HG03039 (cell line): ENCODE measurements at regions not wholly inside any gene's neighbourhood (a gene's known extent, or its start where the extent isn't known, plus 50 kb on each side); places are given as distances from the start of the nearest gene placed in this dataset.
"Not testable (repeated sequence)": the region's sequence is repeated elsewhere in the genome, so short reads cannot be mapped to it uniquely, and the experiment has no call there.

Source experiments
- ATAC-seq: cut with Tn5 transposase; IDR thresholded peaks from one replicate; pipeline ENCODE4 v1.9.1; 2021; ENCODE audit warnings: mild to moderate bottlenecking, moderate library complexity; ENCODE audit not compliant: unreplicated experiment

DNA sequence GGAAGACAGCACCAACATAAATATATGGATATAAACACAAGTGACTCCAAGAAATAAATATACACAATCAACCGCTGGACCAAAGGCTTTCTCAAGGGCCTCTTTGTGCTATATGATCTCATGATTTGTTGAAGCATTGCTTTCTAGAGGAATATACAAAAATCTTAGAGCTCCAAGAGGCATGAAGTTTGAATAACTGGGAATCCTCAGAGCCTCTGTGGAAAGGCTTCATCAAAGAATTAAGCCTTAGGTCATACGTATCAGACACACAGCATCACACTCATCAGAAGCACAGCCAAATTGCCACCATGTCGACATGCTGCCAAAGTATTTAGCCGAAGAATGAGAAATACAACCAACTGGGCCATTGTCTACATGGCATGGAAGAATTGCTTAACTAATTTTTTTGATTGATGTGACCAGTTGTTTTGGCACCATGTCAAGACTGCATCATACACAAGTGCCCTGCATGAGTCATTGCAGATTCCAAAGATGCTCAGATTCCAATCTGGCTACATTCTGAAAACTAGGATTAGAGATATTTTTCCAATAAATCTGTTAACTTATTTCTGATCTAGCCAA, 860.6 kb upstream of the ZEB2 start:
- no peak for ATAC-seq

DNA sequence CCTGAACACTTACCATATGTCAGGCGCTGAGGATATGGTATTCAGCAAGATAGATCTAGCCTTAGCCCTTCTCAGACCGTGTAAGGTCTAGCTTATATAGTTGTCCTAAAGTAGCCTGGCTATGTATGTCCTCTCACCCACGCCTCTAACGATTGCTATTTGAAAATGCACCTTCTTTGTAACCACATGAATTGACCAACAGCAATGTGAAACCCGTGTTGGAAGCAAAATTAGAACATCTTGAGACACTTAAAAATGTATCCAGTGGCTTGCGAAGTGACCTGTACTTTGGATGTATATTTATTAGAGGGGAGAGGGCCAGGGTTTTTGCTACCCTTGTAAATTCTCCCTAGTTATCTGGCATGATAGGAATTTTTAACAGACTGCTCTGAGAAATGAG, 860.0 kb upstream of the ZEB2 start:
- no peak for ATAC-seq

DNA sequence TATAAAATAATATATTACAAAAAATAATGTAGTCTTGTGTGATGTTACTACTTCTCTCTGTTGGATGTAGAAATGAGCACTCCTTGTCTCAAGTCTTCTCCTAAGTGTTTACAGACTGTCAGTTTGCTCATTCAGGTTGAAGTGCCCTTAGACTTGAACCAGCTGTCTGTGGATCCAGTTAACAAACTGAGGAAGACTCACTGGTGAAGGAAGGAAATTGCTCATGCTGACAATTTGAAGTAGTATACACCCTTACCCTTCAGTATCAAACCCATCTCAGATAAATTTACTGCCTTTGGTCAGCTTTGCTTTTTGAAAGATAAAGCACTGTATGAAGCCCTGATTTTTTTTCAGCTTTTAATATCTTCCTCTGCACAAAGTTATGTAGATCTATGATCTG, 854.2 kb upstream of the ZEB2 start:
- no peak for ATAC-seq

GRCh38 chr2:145367334-145367733, 847.4 kb upstream of the ZEB2 start:
- not testable (repeated sequence) for ATAC-seq

DNA sequence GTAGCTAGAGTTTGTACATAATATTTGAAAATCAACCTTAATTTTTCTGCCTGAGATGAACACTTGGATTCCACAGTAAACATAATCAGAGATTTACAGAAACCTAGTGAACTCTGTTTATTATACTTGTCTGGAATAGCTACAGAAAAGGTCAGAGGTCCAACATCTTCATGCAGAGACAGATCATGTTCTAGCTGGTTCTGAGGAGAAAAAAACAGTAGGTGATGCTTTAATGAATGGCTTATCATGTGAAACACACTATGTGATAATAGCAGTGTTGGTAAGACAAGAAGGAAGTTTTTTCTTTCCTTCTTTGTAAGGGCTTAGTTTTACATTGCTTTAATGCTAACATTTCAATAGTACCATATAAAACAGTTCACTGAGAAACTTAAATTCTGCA, 846.4 kb upstream of the ZEB2 start:
- ATAC-seq: no peak

DNA sequence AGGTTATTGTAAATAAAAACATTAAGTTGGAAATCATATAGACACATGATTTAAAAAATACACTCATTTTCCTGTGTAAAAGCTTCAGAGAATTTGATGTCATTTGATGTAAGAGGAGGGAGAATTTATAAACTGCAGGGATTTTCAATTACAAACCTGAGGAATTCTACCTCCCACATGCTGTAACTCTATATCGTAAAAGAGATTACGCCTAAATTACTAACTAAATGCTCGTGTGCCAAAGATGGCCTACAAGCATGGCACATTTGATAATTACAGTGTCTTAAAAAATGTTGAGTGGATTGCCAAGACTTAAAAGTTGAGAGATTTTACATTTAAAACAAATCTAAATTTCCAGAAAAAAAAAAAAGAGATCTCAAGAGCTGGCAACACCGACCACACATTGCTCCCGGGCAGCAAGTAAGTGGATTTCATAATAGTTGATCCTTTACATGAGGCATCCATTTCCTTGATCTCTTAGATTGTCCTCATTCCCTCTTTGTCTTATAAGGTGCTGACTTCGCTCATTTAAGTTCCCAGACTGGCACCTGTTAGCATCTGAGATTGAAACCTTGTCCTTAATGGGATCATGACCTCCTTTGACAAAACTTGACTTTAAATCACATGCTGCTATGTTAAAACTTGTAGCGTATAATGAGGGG, 840.3 kb upstream of the ZEB2 start:
- no peak for ATAC-seq

DNA sequence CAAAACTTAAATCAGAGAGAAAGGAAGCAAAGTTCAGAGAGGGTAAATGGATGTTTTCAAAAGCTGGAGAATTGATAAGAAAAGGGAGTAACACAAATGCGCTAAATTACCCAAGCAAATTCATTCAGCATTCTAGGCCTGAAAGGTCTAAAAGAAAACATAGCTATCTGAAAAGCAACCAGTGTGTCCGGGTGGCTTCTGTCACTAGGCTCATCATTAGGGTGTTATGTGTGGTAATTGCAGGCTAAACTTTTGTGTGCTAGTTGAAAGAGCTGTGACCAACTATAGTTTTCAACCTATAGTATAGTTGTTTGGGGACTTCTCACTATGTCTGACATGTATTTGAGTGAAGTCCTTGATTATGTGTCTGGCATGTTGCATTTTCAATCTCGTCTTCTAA, 839.6 kb upstream of the ZEB2 start:
- ATAC-seq: no peak

DNA sequence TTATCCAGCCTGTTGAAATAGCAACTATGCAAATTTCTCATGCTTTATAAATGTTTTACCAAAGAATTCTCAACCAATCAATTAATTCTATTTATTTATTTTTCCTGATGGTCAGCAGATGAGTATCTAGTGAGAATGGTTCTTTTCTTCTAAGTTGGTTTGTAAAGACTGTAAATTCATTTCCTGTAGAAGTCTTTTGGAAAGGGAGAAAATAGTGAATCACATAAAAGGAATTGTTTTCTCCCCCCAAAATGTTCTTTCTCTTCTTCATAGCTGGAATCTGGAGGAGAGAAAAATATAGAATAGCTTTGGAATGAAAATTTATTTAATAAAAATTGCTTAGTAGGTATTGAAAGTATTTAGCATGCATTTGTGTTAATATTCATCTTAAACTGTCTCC, 836.1 kb upstream of the ZEB2 start:
- no peak for ATAC-seq

GRCh38 chr2:145352484-145352883, 832.6 kb upstream of the ZEB2 start:
- no peak for ATAC-seq

DNA sequence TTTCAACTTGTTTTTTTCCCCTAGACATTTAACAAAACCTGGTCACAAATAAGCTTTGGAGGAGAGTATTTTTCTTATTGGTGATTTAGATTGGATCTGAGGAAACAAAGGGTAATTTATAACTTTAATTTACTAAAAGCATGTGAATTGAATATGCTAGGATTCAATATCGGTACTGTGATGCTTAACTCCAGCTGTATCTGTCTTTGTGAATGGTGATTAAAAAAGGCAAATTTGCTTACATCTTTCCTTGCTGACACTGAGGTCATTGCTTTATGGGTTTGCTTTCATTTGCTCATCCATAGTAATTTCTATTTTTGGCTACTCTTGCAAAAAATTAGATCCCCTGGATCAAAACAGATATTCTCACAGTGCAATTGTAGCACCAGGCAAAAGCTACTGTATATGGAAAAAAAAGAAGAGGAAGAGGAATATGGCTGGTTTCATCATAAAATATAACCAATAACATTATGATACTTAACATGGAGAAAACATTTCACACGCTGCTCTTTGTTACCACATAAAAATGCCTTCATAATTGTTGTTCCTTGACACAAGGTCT, 832.0 kb upstream of the ZEB2 start:
- ATAC-seq: no peak

- ATAC-seq: no peak
Measured at GRCh38 chr2:145350011-145350410, 830.1 kb upstream of the ZEB2 start.

GRCh38 chr2:145344076-145344724, 824.3 kb upstream of the ZEB2 start:
- ATAC-seq: no peak

- ATAC-seq: no peak
Measured at GRCh38 chr2:145343287-145343686, 823.4 kb upstream of the ZEB2 start.

- ATAC-seq: no peak
Measured at GRCh38 chr2:145341536-145341935, 821.6 kb upstream of the ZEB2 start.

- ATAC-seq: no peak
Measured at GRCh38 chr2:145339646-145340045, 819.7 kb upstream of the ZEB2 start.

GRCh38 chr2:145332210-145332898, 812.4 kb upstream of the ZEB2 start:
- ATAC-seq: no peak

GRCh38 chr2:145329971-145330370, 810.1 kb upstream of the ZEB2 start:
- ATAC-seq: no peak

DNA sequence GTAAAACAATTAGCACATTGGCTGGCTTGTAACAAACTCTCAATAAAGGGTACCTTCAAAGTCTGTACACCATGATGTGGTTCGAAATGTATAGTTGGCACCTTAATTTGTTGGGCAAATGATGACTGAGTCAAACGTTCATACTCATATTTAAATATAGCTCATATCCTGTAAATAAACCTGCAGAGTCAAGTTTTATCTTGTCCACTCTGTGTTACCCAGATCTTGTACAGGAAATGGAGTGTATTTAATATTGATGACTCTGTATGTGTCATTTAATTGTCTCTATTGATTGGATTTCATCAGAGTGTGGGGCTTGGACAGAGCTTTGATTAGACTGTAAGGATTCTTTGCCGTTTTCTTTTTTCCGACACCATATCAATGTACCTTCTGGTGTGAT, 805.6 kb upstream of the ZEB2 start:
- ATAC-seq: no peak

- ATAC-seq: no peak
Measured at GRCh38 chr2:145324748-145325147, 804.8 kb upstream of the ZEB2 start.

DNA sequence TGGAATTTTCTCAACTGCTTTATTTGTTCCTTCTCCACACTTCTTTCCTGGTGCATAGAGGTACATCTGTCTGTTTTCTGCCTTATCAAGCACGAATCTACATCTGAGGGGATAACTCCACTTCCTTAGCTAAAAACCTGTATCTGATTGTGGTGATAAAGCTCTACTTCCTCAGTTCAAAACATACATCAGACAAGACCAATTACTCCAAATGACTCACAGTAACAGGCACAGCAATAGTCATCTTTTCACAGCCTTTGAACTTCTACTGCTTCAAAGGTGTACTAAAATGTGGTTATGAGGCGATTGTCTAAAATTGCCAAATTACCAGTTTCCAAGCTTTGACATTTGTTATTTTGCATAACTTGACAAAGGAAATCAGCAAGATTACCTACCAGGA, 803.6 kb upstream of the ZEB2 start:
- no peak for ATAC-seq

DNA sequence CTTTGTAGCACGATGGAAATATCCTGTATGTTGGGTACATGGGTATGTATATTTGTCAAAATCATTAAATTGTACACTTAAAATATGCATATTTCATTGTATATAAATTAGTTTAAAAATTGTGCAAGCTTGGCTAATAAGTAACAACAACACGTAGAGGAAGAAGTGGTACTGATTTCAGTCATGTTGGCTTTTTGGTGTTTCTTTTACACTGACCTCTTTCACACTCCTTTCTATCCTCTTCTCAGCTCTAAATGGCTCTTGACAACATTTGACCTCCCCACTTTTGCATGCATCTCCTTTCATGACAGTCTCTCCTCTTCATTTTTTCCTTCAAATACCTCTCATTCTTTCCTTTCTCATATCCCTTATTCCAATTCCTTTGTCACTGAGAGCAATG, 801.4 kb upstream of the ZEB2 start:
- no peak for ATAC-seq

GRCh38 chr2:145316496-145316895, 796.6 kb upstream of the ZEB2 start:
- ATAC-seq: no peak
